ENCODE measurements at regions not wholly inside any gene's neighbourhood (a gene's known extent, or its start where the extent isn't known, plus 50 kb on each side); places are given as distances from the start of the nearest gene placed in this dataset.

- TF ChIP-seq, protein P1, sequence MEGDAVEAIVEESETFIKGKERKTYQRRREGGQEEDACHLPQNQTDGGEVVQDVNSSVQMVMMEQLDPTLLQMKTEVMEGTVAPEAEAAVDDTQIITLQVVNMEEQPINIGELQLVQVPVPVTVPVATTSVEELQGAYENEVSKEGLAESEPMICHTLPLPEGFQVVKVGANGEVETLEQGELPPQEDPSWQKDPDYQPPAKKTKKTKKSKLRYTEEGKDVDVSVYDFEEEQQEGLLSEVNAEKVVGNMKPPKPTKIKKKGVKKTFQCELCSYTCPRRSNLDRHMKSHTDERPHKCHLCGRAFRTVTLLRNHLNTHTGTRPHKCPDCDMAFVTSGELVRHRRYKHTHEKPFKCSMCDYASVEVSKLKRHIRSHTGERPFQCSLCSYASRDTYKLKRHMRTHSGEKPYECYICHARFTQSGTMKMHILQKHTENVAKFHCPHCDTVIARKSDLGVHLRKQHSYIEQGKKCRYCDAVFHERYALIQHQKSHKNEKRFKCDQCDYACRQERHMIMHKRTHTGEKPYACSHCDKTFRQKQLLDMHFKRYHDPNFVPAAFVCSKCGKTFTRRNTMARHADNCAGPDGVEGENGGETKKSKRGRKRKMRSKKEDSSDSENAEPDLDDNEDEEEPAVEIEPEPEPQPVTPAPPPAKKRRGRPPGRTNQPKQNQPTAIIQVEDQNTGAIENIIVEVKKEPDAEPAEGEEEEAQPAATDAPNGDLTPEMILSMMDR (IDR thresholded peaks at IDR 0.05; ENCODE audit: poor library complexity): no peak
- TF ChIP-seq EZH2 (IDR thresholded peaks at IDR 0.05; ENCODE audit: borderline replicate concordance) (no peak), EZH2phosphoT487 (IDR thresholded peaks at IDR 0.05; ENCODE audit: low read depth, severe bottlenecking, unreplicated experiment) (no peak)
Observed at GRCh38 chr13:84098273-84098672, 216.0 kb upstream of the SLITRK1 start.
